Calu3 (cell line): ENCODE measurements at regions not wholly inside any gene's neighbourhood (a gene's known extent, or its start where the extent isn't known, plus 50 kb on each side); places are given as distances from the start of the nearest gene placed in this dataset.

ENCODE experiments used
- BruUV-seq: library from RNA; stranded (reverse); fragments of 400-500 nt; replicated peaks from 2 replicates; lab custom pipeline; 2021; lab: Mats Ljungman, UMichigan
- CTCF ChIA-PET: fragments of 300-600 bp; sonication (Branson Sonifier 250); formaldehyde crosslinking; loops from one replicate; lab custom pipeline; 2022; ENCODE audit warnings: antibody characterized with exemption; lab: Charles Lee
- DNase-seq: peaks from one replicate; pipeline ENCODE4 v3.0.0; 2022
- H3K27ac Mint-ChIP-seq: one replicate; pipeline ENCODE4 v1.8.0; 2022; ENCODE audit warnings: mixed read lengths; ENCODE audit not compliant: unreplicated experiment
- H3K27me3 Mint-ChIP-seq: one replicate; pipeline ENCODE4 v1.8.0; 2022; ENCODE audit warnings: mixed read lengths; ENCODE audit not compliant: unreplicated experiment
- H3K36me3 Mint-ChIP-seq: one replicate; pipeline ENCODE4 v1.8.0; 2022; ENCODE audit warnings: mild to moderate bottlenecking, moderate library complexity, mixed read lengths; ENCODE audit not compliant: insufficient read depth, unreplicated experiment
- H3K4me1 Mint-ChIP-seq: one replicate; pipeline ENCODE4 v1.8.0; 2022; ENCODE audit warnings: mild to moderate bottlenecking, low read depth, mixed read lengths; ENCODE audit not compliant: unreplicated experiment
- H3K4me3 Mint-ChIP-seq: one replicate; pipeline ENCODE4 v1.8.0; 2022; ENCODE audit warnings: mild to moderate bottlenecking, low read depth, moderate library complexity, mixed read lengths; ENCODE audit not compliant: unreplicated experiment
- H3K9me3 Mint-ChIP-seq: one replicate; pipeline ENCODE4 v1.8.0; 2022; ENCODE audit warnings: low read depth, mixed read lengths; ENCODE audit not compliant: unreplicated experiment
- intact Hi-C: fragments of 100-400 bp; cut with micrococcal nuclease; formaldehyde crosslinking; loops from one replicate; pipeline ENCODE4 v1.10.0; 2022; ENCODE audit not compliant: unreplicated experiment
- TF ChIP-seq, protein P1 (sequence below): fragments of 200-600 bp; IDR thresholded peaks from one replicate; pipeline ENCODE4 v1.8.0; 2022; ENCODE audit warnings: antibody characterized with exemption; ENCODE audit not compliant: unreplicated experiment

DNA sequence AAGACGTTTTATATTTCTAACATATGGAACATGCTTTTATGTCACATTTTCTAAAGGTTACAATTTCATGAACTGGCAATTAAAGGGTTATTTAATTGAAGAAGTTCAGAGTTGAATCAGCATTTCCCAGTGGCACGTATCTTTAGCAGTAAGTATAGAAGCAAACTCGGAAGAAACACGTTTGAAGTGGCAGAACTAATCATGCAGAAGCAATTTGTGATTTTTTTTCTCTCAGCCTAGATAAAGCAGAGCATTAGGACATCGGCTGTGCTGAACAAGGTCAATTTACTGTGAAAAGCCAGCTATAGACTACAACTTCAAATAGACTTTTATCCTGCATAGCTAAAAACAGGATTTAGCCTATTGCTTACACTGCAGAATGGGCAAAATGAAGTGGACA is 104.7 kb downstream of the ISL1 start:
- Mint-ChIP-seq H3K36me3 (no peaks in the 10 kb centered on the region), H3K4me1 (peaks cover 18% of the 10 kb centered on the region), H3K27ac (no peak overlapping the region), H3K9me3 (no peaks in the 10 kb centered on the region), H3K4me3 (no peak overlapping the region), H3K27me3 (no peaks in the 10 kb centered on the region)
- intact Hi-C loops: no loop called here
- no peak for DNase-seq
- BruUV-seq: no TSS peak
- CTCF ChIA-PET: no interaction called here
- TF ChIP-seq, protein P1, sequence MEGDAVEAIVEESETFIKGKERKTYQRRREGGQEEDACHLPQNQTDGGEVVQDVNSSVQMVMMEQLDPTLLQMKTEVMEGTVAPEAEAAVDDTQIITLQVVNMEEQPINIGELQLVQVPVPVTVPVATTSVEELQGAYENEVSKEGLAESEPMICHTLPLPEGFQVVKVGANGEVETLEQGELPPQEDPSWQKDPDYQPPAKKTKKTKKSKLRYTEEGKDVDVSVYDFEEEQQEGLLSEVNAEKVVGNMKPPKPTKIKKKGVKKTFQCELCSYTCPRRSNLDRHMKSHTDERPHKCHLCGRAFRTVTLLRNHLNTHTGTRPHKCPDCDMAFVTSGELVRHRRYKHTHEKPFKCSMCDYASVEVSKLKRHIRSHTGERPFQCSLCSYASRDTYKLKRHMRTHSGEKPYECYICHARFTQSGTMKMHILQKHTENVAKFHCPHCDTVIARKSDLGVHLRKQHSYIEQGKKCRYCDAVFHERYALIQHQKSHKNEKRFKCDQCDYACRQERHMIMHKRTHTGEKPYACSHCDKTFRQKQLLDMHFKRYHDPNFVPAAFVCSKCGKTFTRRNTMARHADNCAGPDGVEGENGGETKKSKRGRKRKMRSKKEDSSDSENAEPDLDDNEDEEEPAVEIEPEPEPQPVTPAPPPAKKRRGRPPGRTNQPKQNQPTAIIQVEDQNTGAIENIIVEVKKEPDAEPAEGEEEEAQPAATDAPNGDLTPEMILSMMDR: no peak

DNA sequence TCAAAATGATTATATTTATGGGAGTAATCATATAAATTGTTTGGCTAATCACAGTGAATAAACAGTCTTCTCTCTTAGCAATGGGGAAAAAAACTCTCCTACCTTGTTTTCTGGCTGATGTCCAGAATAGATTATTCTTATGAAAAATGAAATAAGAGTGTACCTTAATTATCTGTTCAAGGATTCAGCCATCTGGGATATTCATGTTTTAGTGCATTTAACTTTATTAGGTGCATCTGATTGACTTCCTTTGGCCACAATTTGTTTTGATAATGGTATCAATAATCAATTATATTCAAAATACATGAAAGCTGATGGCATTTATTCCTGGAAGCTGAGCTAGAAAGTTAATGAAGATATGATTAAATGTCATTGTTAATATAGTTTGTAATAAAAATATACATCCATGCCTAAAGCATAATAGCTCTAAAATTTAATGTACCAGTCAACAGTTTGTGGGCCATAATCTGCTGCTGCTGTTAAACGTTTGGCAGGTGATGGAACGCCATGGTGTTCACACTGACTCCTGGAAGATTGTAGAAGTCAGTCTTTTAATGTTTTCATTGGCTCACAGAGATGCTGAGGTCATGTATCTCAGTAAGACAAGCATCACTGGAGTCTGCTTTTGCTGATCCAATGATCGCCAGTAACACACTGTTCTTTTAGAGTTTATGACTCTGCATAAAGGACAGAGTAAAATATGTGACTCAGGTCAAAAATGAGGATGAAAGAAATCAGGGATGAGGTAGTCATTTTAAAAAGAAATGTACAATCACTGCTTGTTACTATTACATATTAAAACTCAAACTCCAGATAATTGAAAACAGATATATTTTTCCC is 105.8 kb downstream of the ISL1 start:
- Mint-ChIP-seq H3K4me1 (peaks cover 11% of the 10 kb centered on the region), H3K9me3 (no peaks in the 10 kb centered on the region), H3K36me3 (no peaks in the 10 kb centered on the region), H3K27ac (no peak overlapping the region), H3K4me3 (no peak overlapping the region), H3K27me3 (no peaks in the 10 kb centered on the region)
- TF ChIP-seq, protein P1: no peak
- intact Hi-C loops: no loop called here
- BruUV-seq: no TSS peak
- CTCF ChIA-PET: interaction anchor here (0.6 kb wide), 1 partner anchor 866 kb away, joined by 5 read pairs; no protein-coding TSS in a partner anchor
- DNase-seq: no peak

DNA sequence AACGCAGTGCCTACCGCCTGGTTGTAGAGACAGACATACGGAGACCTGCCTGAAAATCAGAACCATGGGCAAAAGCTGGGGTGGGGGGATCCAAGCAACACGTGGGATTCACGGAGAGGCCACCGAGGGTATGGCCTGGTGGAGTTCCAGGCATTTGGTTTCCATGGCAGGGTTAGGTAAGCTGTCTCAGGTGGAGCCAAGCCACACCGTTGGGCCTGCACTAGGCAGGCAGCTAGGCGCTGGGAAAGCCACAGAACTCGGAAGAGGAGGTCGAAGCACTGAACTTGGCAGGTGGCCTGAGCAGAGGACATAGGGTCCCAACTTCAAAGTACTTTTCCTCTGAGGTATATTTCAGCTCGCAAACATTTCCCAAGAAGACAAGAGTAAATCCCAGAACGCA is 111.6 kb downstream of the ISL1 start:
- no peaks in the 10 kb centered on the region for H3K27me3 Mint-ChIP-seq
- CTCF ChIA-PET: interaction anchor here (0.6 to 0.7 kb wide), 3 partner anchors 236 to 1100 kb away, joined by 3 to 7 read pairs (median 3); no protein-coding TSS in a partner anchor
- H3K27ac Mint-ChIP-seq: no peak overlapping the region
- no peak overlapping the region for H3K4me3 Mint-ChIP-seq
- H3K4me1 Mint-ChIP-seq: peaks cover 25% of the 10 kb centered on the region
- intact Hi-C loops: no loop called here
- no peaks in the 10 kb centered on the region for H3K9me3 Mint-ChIP-seq
- DNase-seq: no peak
- BruUV-seq: no TSS peak
- H3K36me3 Mint-ChIP-seq: no peaks in the 10 kb centered on the region
- TF ChIP-seq, protein P1: no peak

DNA sequence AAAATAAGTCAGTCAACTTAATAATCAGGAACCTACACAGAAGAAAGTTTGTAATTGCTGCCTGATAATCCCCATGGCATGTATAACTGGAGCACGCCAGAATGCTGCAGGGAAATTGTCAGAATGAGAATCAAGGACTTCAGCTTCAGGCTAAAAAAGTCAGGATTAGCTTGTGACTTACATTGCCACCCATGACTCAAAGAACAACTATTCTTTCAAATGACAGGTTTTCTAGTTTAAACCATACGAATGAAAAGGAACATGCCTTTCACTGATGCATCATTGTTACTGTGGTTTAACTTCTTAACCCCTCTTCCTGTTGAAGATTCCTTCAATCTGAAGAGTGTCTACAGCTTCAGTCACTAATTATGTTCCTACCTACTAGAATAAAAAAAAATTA is 112.4 kb downstream of the ISL1 start:
- intact Hi-C loops: no loop called here
- no peaks in the 10 kb centered on the region for H3K27me3 Mint-ChIP-seq
- peaks cover 5% of the 10 kb centered on the region for H3K36me3 Mint-ChIP-seq
- no peak overlapping the region for H3K4me3 Mint-ChIP-seq
- TF ChIP-seq, protein P1: no peak
- H3K27ac Mint-ChIP-seq: no peak overlapping the region
- peaks cover 25% of the 10 kb centered on the region for H3K4me1 Mint-ChIP-seq
- BruUV-seq: no TSS peak
- DNase-seq: no peak
- CTCF ChIA-PET: no interaction called here
- no peaks in the 10 kb centered on the region for H3K9me3 Mint-ChIP-seq
